ENCODE measurements at regions not wholly inside any gene's neighbourhood (a gene's known extent, or its start where the extent isn't known, plus 50 kb on each side); places are given as distances from the start of the nearest gene placed in this dataset.
"Not testable (repeated sequence)": the region's sequence is repeated elsewhere in the genome, so short reads cannot be mapped to it uniquely, and the experiment has no call there.

- no peak for DNase-seq
Measured at GRCh38 chr3:81170298-81170697, 591.1 kb downstream of the GBE1 start.

GRCh38 chr3:81164806-81165205 lies 596.6 kb downstream of the GBE1 start:
- no peak for DNase-seq

DNA sequence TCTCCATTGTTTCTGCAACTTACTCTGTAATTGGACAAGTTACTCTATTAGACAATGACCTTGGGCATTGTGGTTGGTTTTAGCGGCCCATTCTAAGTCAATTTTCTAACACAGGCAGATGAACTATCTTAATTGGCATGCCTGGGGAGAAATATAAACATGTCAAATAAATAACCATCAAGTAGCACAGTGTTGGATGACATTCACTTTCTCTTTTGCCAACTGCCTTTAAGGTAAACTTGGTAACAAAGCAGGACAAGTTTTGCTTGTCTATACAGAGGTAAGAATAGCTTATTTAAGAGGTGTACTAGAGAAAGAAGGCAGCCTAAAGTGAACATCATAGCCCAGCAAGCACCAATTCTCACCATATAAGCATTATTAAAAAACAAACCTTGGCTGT lies 599.6 kb downstream of the GBE1 start:
- DNase-seq, result no peak

DNA sequence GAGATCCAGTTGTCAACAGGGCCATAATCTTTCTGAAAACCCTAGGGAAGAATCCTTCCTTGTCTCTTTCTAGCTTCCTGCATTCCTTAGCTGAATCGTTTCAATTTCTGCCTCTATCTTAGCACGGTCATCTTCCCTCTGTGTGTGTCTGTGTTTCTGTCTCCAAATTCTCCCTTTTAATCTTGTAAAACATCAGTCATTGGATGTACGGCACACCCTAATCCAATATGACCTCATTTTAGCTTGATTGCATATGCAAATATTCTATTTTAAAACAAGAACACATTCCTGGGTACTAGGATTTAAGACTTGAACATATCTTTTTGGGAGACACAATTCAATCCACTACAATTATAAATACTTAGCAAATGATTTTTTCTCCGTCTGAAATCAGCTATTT lies 600.3 kb downstream of the GBE1 start:
- DNase-seq, result no peak

DNA sequence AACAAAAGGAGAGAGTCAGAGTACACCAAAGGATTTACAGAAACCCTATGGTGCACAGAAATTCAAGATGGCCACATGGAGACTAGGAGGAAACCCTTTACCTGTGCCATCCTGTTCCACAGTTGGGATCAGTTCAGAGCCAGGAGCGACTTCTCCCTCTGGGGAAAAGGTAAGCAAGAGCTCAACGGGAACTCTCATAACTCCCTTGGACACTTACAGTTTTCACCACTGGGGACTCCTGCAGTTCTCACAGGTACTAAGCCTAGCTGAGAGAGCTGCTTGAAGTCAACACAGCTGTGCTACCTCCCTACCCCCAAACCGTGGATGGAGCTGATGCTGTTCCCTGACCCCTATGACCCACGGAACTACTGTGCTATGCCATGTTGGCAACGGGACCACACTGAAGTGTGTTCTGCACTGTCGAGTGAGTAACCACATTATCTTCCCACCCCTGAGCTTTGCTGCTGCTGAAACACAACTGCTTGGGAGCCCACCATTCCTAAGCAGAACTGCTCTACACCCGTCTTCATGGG lies 606.8 kb downstream of the GBE1 start:
- no peak for DNase-seq

DNA sequence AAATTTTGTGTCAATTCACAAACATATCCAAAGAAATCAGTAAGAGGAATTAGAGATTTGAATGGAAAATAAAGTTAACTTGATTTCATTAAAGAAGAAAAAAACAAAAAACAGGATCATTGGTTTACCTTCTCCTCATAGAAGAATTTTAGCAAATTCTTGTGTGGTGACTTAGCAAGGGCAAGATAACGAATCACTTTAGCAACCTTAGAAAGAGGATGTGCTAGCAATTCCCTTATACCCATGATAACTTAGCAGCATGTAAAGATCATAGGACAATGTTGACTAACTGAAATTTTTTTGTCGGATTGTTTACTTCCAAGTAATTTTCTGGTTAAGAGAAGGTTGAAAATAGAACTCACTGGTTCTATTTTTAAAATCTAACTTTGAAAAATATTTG lies 609.3 kb downstream of the GBE1 start:
- DNase-seq, result no peak

DNA sequence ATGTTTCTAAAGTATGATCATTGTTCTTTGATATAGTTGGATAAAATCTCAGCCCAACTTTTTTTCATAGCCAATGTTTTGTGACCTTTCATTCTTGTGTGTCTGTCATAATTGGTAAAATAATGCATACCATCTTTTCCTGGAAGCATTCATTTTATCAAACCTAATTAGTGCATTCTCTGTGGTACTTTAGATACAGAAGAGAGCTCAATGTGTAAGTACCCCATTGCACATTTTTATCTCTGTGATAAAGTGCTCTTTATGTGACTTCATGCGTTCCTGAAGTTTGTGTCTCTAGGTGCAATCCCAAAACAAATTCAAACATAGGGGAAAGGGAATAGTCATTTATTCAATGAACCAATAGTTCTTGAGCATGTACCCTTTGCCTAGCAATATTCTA lies 628.5 kb downstream of the GBE1 start:
- no peak for DNase-seq

DNA sequence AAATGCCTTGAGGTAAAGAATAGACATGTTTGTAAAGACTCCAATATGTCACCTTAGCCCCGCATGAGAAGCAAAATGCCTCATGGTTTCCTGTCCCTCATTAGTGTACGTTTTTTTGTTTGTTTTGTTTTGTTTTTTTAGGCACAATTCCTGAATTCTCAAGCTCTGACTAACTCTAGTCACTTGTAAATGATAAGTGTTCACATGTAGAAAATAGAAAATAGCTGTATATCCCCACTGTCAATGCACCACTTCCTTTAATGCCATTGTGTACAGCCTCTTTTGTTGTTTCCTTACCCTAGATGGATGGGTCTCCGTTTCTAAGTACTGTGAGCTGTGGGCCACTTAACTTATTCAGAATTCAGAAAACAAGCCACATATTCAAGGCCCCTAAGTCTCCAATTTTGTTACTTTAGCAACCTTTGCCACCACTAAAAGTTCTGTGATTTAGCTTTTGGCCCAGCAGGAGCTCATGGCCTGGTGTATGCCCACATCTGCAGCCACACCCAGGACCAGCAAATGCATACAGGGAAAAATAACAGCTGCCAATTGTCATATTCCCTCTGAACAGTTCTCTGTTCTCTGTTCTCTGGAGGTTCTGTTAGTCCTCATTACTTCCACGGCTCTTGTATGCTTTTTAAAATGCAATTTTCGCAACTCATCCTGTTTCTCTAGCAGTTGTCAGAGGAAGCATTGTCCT lies 655.5 kb downstream of the GBE1 start:
- DNase-seq, result no peak

DNA sequence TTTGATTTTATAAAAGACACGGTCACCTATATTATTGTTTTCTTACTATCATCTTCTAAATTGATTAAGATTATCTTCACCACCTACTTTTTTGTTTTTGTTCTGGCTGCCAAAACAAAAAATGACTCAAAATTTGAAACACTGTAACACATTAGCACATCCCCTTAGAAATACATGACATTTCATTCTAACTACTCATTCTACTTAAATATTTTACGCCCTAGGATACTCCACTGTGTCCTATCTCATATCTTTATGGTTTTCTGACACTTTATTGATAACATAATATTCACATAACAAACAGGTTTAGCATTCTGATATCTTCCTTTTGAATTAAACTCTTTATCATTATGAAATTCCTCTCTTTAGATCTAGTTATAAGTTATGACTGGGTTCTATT lies 656.2 kb downstream of the GBE1 start:
- no peak for DNase-seq

DNA sequence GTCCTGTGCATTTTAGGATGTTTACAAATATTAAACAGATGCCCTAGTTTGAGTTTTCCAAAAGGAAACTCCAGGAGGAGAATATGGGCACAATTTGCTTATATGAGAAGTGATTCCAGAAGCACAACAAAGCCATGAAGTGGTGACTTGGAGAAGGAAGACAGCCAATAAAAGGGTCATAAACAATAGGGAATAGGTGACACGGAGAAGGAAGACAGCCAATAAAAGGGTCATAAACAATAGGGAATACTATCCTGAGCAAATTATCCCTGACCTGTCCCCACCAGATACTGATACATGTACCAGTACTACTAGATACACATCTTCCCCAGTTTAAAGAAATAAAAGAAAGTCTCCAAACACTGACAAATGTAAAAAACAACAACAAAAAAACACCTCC lies 663.6 kb downstream of the GBE1 start:
- no peak for DNase-seq

- no peak for DNase-seq
Measured at GRCh38 chr3:81095956-81096355, 665.5 kb downstream of the GBE1 start.

DNA sequence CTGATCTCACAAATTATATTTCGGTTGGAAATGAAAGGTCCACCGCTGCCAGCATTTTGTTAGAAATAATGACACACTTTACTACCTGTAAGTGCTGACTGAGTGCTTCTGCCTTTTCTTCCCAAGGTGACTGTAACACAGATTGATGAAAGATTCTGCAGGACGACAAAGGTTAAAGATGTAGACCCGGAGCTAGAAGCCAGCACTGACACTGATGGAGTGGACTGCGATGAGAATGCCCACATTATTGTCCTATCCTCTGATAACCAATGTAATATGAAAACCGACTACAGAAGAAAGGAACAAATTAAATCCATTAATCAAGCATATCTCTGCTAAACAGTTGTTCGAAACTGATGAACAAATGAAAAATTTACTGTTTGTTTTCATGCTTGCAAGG lies 666.5 kb downstream of the GBE1 start:
- DNase-seq, result no peak

GRCh38 chr3:81087607-81088006 lies 673.8 kb downstream of the GBE1 start:
- no peak for DNase-seq

- DNase-seq, result no peak
Measured at GRCh38 chr3:81086348-81086747, 675.1 kb downstream of the GBE1 start.

DNA sequence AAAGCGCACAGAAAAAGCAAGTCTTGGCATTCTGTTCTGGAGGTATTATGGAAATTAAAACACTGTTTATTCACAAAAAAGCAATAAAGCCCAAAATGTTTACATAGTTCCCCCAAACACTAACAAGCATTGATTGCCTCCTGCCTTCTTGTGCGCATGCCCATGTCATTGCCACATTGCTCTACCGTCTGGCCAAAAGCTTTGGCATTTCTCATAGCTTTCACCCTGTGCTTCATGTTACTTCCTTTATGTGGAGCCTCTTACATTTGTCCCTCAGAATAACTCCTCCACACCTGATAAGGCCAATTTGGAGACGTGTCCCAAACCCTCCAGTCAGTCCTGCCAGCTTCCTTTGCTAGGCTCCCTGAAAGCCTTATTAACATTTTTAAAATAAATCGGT lies 680.8 kb downstream of the GBE1 start:
- no peak for DNase-seq

GRCh38 chr3:81072591-81072990 lies 688.9 kb downstream of the GBE1 start:
- no peak for DNase-seq

- no peak for DNase-seq
Measured at GRCh38 chr3:81068546-81068945, 692.9 kb downstream of the GBE1 start.

GRCh38 chr3:81063896-81064295 lies 697.5 kb downstream of the GBE1 start:
- DNase-seq, result no peak

GRCh38 chr3:81051133-81051532 lies 710.3 kb downstream of the GBE1 start:
- not testable (repeated sequence) for DNase-seq

GRCh38 chr3:81048058-81048665 lies 713.3 kb downstream of the GBE1 start:
- DNase-seq, result no peak

GRCh38 chr3:81045976-81046375 lies 715.5 kb downstream of the GBE1 start:
- DNase-seq, result no peak

DNA sequence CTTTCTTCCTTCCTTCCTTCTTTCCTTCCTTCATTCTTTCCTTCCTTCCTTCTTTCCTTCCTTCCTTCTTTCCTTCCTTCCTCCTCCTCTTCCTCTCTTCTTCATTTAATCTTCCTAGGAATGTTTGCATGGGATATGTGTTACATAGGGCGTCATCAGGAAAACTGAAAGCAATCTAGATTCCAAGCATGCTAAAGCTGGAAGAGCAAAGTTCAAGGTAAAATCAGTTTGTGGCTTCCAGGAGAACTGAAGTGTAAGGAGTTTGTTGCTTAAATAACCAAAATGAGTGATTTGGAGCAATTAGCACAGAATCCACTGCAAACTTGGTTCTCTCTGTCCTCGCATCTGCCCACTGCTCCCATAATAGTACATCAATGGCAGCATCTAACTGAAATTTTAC lies 716.2 kb downstream of the GBE1 start:
- DNase-seq, result no peak

- DNase-seq, result no peak
Measured at GRCh38 chr3:81043660-81044199, 717.7 kb downstream of the GBE1 start.

DNA sequence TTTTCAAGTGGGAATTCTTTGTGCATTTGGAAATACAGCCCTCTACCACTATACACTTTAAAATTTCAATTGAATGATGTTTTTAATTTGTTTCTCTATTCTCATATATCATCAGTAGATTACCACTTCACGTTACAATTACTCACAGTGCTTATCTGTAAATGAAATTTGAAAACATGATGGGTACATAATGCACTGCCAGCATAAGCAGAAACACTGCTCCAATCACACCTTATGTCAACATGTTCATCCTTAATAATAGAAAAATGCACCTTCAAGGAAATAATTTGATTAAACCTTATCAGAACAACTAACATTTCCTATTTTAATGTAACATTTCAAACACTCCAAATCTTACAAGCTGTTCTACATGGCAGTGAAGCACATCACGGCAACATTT lies 718.4 kb downstream of the GBE1 start:
- no peak for DNase-seq

DNA sequence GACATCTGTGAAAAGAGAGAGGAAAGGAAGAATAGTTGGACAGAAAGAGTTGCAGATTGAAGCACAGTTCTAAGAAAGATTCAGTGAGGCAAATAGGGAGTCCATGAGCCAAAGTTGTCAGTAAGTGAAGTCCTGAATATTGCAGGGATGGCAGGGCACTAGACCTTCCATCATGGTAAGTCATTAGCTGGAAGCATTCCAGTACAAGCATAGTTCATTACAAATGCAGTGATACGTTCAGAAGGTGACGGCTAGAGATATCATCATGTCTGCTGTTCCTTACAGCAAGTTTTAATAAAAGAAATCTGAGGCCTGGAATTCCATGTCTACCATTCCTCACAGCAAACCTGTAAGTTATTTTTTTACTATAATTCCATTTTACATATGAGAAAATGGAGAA lies 720.1 kb downstream of the GBE1 start:
- no peak for DNase-seq

Measured in GOT3 (cell line).